ENCODE measurements at regions not wholly inside any gene's neighbourhood (a gene's known extent, or its start where the extent isn't known, plus 50 kb on each side); places are given as distances from the start of the nearest gene placed in this dataset.

- H3K27me3 ChIP-seq (ENCODE audit: control insufficient read depth in 1 of 2, insufficient read depth in 2 of 2, low read length in 2 of 2) = no peaks in the 10 kb centered on the region
- ChIA-PET POLR2A (no interaction called here), CTCF (ENCODE audit: low intra/inter-chr PET ratio, low total read pairs) (no interaction called here)
- FAIRE-seq (no peak), DNase-seq (ENCODE audit: low spot score) (no peak), ATAC-seq (no peak)
- 2% methylated on average over 3 of the region's 3 CpGs for WGBS (ENCODE audit: low lambda C conversion rate)
- intact Hi-C loops (cut with micrococcal nuclease; ENCODE audit: unreplicated experiment) = no loop called here
- H3K27ac ChIP-seq (ENCODE audit: extremely low read length, insufficient read depth, low read length) = no peak overlapping the region
- H2AFZ ChIP-seq (ENCODE audit: low read length) = no peak overlapping the region
- no peaks in the 10 kb centered on the region for H3K4me1 ChIP-seq (ENCODE audit: insufficient read depth, low read length)
- no peak overlapping the region for H3K9ac ChIP-seq (ENCODE audit: insufficient read depth, low read depth, low read length)
- H3K9me3 ChIP-seq (ENCODE audit: low read length) = no peaks in the 10 kb centered on the region
- in situ Hi-C loops (cut with HindIII; ENCODE audit: extremely low pct_ligation_motif_present, low pct_unique_long_range_greater_than_20kb) = no loop called here
- H3K4me2 ChIP-seq (ENCODE audit: low read depth, low read length) = no peak overlapping the region
- H3K4me3 ChIP-seq (replicated peaks in 1 of 3; ENCODE audit: insufficient read depth in 1 of 3, low read depth in 2 of 3, low read length in 3 of 3) = no peak overlapping the region
- H3K79me2 ChIP-seq (ENCODE audit: insufficient read depth, low read length) = no peaks in the 10 kb centered on the region
- H4K20me1 ChIP-seq (ENCODE audit: insufficient read depth, low read length) = no peaks in the 10 kb centered on the region
- no peaks in the 10 kb centered on the region for H3K36me3 ChIP-seq (replicated peaks in 1 of 2; ENCODE audit: control insufficient read depth in 1 of 2, insufficient read depth in 2 of 2, low read length in 2 of 2)
- TF ChIP-seq, protein P1, sequence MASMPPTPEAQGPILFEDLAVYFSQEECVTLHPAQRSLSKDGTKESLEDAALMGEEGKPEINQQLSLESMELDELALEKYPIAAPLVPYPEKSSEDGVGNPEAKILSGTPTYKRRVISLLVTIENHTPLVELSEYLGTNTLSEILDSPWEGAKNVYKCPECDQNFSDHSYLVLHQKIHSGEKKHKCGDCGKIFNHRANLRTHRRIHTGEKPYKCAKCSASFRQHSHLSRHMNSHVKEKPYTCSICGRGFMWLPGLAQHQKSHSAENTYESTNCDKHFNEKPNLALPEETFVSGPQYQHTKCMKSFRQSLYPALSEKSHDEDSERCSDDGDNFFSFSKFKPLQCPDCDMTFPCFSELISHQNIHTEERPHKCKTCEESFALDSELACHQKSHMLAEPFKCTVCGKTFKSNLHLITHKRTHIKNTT (CRISPR knock-in tag; IDR thresholded peaks at IDR 0.05) = no peak
- TF ChIP-seq, protein P2, sequence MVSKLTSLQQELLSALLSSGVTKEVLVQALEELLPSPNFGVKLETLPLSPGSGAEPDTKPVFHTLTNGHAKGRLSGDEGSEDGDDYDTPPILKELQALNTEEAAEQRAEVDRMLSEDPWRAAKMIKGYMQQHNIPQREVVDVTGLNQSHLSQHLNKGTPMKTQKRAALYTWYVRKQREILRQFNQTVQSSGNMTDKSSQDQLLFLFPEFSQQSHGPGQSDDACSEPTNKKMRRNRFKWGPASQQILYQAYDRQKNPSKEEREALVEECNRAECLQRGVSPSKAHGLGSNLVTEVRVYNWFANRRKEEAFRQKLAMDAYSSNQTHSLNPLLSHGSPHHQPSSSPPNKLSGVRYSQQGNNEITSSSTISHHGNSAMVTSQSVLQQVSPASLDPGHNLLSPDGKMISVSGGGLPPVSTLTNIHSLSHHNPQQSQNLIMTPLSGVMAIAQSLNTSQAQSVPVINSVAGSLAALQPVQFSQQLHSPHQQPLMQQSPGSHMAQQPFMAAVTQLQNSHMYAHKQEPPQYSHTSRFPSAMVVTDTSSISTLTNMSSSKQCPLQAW (CRISPR knock-in tag; IDR thresholded peaks at IDR 0.05) = no peak
- TF ChIP-seq ZNF326 (CRISPR knock-in tag; IDR thresholded peaks at IDR 0.05; ENCODE audit: borderline replicate concordance) (no peak), NFE2 (CRISPR knock-in tag; IDR thresholded peaks at IDR 0.05) (no peak), ZNF274 (CRISPR knock-in tag; IDR thresholded peaks at IDR 0.05) (no peak), ZNF549 (CRISPR knock-in tag; IDR thresholded peaks at IDR 0.05) (no peak), ZNF674 (CRISPR knock-in tag; IDR thresholded peaks at IDR 0.05; ENCODE audit: low read depth) (no peak), PCBP1 (IDR thresholded peaks at IDR 0.05; ENCODE audit: borderline replicate concordance, low read depth, low read length) (no peak), TRAFD1 (CRISPR knock-in tag; IDR thresholded peaks at IDR 0.05; ENCODE audit: borderline replicate concordance) (no peak), KLF12 (CRISPR knock-in tag; IDR thresholded peaks at IDR 0.05; ENCODE audit: borderline replicate concordance) (no peak), MNT (IDR thresholded peaks at IDR 0.05) (no peak), MAFF (IDR thresholded peaks at IDR 0.05; ENCODE audit: low read depth, low read length) (no peak), ZNF530 (CRISPR knock-in tag; IDR thresholded peaks at IDR 0.05; ENCODE audit: low read depth) (no peak)
- BruUV-seq (replicated peaks) = no TSS peak
Measured at GRCh38 chr17:52228823-52229222, 70.3 kb upstream of the CA10 start.

Data from HepG2 (cell line).